ENCODE measurements at regions not wholly inside any gene's neighbourhood (a gene's known extent, or its start where the extent isn't known, plus 50 kb on each side); places are given as distances from the start of the nearest gene placed in this dataset.
"Not testable (repeated sequence)": the region's sequence is repeated elsewhere in the genome, so short reads cannot be mapped to it uniquely, and the experiment has no call there.

DNA sequence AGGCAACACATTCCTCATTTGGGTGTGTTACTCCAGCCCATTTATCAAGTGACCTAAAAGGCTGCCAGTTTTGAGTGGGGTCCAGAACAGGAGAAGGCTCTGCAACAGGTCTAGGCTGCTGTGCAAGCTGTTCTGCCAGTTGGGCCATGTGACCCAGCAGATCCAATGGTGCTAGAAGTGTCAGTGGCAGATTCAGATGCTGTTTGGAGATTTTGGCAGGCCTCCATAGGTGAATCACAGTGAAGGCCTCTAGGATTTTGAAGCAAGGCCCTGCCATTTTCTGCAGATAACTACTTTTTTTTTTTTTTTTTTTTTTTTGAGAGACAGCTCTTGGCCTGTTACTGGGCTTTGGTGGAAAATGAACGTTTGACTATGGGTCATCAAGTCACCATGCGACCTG, 147.5 kb downstream of the GPR37 start:
- TF ChIP-seq GABPA (IDR thresholded peaks at IDR 0.05; ENCODE audit: low read depth); POLR2AphosphoS5 (IDR thresholded peaks at IDR 0.05; ENCODE audit: low read depth); REST (IDR thresholded peaks at IDR 0.05; ENCODE audit: insufficient replicate concordance, low read depth): not testable (repeated sequence)
- TF ChIP-seq, protein P1, sequence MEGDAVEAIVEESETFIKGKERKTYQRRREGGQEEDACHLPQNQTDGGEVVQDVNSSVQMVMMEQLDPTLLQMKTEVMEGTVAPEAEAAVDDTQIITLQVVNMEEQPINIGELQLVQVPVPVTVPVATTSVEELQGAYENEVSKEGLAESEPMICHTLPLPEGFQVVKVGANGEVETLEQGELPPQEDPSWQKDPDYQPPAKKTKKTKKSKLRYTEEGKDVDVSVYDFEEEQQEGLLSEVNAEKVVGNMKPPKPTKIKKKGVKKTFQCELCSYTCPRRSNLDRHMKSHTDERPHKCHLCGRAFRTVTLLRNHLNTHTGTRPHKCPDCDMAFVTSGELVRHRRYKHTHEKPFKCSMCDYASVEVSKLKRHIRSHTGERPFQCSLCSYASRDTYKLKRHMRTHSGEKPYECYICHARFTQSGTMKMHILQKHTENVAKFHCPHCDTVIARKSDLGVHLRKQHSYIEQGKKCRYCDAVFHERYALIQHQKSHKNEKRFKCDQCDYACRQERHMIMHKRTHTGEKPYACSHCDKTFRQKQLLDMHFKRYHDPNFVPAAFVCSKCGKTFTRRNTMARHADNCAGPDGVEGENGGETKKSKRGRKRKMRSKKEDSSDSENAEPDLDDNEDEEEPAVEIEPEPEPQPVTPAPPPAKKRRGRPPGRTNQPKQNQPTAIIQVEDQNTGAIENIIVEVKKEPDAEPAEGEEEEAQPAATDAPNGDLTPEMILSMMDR (IDR thresholded peaks at IDR 0.05; ENCODE audit: insufficient read depth, low read length), result not testable (repeated sequence)

Data from HL-60 (cell line).